OCI-LY3 (cell line): ENCODE measurements at regions not wholly inside any gene's neighbourhood (a gene's known extent, or its start where the extent isn't known, plus 50 kb on each side); places are given as distances from the start of the nearest gene placed in this dataset.

ENCODE experiments used
- EZH2phosphoT487 ChIP-seq: fragments of 200-600 bp; shearing (Covaris generic); IDR thresholded peaks from 2 replicates; pipeline ENCODE4 v1.6.1; 2018; ENCODE audit warnings: antibody characterized with exemption, mixed run types, low read depth
- TF ChIP-seq, protein P1 (sequence below): fragments of 200-600, 300-600 bp; sonication (generic); IDR thresholded peaks from 2 replicates; pipeline ENCODE4 v1.5.1; 2014; ENCODE audit warnings: antibody characterized with exemption, low read length, low read depth

DNA sequence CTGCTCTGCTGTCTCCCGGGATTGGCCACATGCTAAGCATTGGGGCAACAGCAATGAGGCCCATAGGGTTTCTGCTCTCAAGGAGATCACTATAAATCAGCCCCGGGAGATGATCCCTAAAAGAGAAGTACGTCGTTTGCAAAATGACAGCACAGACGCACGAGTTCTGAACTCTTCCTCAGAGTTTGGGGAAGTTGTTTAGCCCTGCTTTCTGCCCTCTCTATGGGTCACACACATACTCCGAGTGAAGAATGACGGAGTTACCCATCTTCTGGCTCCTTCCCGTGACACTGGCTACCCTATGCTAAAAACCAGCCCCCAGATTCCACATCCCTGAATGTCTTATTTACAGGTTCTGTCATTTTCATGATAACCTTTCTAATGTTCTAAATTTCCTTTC lies 258.0 kb upstream of the PLEKHG7 start:
- TF ChIP-seq, protein P1, sequence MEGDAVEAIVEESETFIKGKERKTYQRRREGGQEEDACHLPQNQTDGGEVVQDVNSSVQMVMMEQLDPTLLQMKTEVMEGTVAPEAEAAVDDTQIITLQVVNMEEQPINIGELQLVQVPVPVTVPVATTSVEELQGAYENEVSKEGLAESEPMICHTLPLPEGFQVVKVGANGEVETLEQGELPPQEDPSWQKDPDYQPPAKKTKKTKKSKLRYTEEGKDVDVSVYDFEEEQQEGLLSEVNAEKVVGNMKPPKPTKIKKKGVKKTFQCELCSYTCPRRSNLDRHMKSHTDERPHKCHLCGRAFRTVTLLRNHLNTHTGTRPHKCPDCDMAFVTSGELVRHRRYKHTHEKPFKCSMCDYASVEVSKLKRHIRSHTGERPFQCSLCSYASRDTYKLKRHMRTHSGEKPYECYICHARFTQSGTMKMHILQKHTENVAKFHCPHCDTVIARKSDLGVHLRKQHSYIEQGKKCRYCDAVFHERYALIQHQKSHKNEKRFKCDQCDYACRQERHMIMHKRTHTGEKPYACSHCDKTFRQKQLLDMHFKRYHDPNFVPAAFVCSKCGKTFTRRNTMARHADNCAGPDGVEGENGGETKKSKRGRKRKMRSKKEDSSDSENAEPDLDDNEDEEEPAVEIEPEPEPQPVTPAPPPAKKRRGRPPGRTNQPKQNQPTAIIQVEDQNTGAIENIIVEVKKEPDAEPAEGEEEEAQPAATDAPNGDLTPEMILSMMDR: no peak
- TF ChIP-seq EZH2phosphoT487: no peak
